GOT3 (cell line): ENCODE measurements at regions not wholly inside any gene's neighbourhood (a gene's known extent, or its start where the extent isn't known, plus 50 kb on each side); places are given as distances from the start of the nearest gene placed in this dataset.
"Not testable (repeated sequence)": the region's sequence is repeated elsewhere in the genome, so short reads cannot be mapped to it uniquely, and the experiment has no call there.

Source experiments
- DNase-seq: peaks from one replicate; lab custom pipeline; 2025; ENCODE audit warnings: mixed read lengths; lab: John Stamatoyannopoulos, UW

- no peak for DNase-seq
Observed at GRCh38 chrX:40373641-40374040, 207.1 kb upstream of the ATP6AP2 start.

- no peak for DNase-seq
Observed at GRCh38 chrX:40373025-40373424, 207.7 kb upstream of the ATP6AP2 start.

- no peak for DNase-seq
Observed at GRCh38 chrX:40371376-40371775, 209.4 kb upstream of the ATP6AP2 start.

GRCh38 chrX:40368611-40369061 lies 212.1 kb upstream of the ATP6AP2 start:
- no peak for DNase-seq

- DNase-seq, result no peak
Observed at GRCh38 chrX:40366661-40367060, 214.1 kb upstream of the ATP6AP2 start.

GRCh38 chrX:40362291-40362690 lies 218.5 kb upstream of the ATP6AP2 start:
- DNase-seq, result not testable (repeated sequence)

GRCh38 chrX:40360557-40360956 lies 220.2 kb upstream of the ATP6AP2 start:
- DNase-seq, result no peak

- no peak for DNase-seq
Observed at GRCh38 chrX:40359593-40359992, 221.2 kb upstream of the ATP6AP2 start.

- DNase-seq, result no peak
Observed at GRCh38 chrX:40358994-40359393, 221.8 kb upstream of the ATP6AP2 start.

GRCh38 chrX:40349251-40349650 lies 231.5 kb upstream of the ATP6AP2 start:
- DNase-seq, result no peak

- DNase-seq, result no peak
Observed at GRCh38 chrX:40346379-40346778, 234.4 kb upstream of the ATP6AP2 start.

GRCh38 chrX:40343319-40343718 lies 237.5 kb upstream of the ATP6AP2 start:
- no peak for DNase-seq

GRCh38 chrX:40340116-40340515 lies 240.7 kb upstream of the ATP6AP2 start:
- no peak for DNase-seq

GRCh38 chrX:40333344-40333743 lies 235.6 kb upstream of the BCOR start:
- no peak for DNase-seq

- no peak for DNase-seq
Observed at GRCh38 chrX:40331762-40332161, 234.0 kb upstream of the BCOR start.

- DNase-seq, result no peak
Observed at GRCh38 chrX:40331353-40331752, 233.6 kb upstream of the BCOR start.

- no peak for DNase-seq
Observed at GRCh38 chrX:40329616-40330015, 231.9 kb upstream of the BCOR start.

GRCh38 chrX:40327085-40327484 lies 229.3 kb upstream of the BCOR start:
- no peak for DNase-seq

- no peak for DNase-seq
Observed at GRCh38 chrX:40326186-40326965, 228.6 kb upstream of the BCOR start.

- no peak for DNase-seq
Observed at GRCh38 chrX:40325161-40325560, 227.4 kb upstream of the BCOR start.

GRCh38 chrX:40323977-40324376 lies 226.2 kb upstream of the BCOR start:
- DNase-seq, result no peak

- DNase-seq, result no peak
Observed at GRCh38 chrX:40320819-40321218, 223.1 kb upstream of the BCOR start.

GRCh38 chrX:40318801-40319200 lies 221.0 kb upstream of the BCOR start:
- DNase-seq, result no peak

- DNase-seq, result no peak
Observed at GRCh38 chrX:40318076-40318475, 220.3 kb upstream of the BCOR start.
